ENCODE measurements at regions not wholly inside any gene's neighbourhood (a gene's known extent, or its start where the extent isn't known, plus 50 kb on each side); places are given as distances from the start of the nearest gene placed in this dataset.

- Histone ChIP-seq H4K20me1 (ENCODE audit: control insufficient read depth, insufficient read depth, insufficient read length) (no peaks in the 10 kb centered on the region), H3K27ac (ENCODE audit: insufficient read length, low read depth, low read length) (no peak overlapping the region), H2BK5ac (ENCODE audit: insufficient read length, low read length) (no peak overlapping the region), H3K56ac (ENCODE audit: insufficient read length, low read depth, low read length) (no peak overlapping the region), H2BK120ac (ENCODE audit: low read depth, low read length, poor library complexity, severe bottlenecking) (no peak overlapping the region), H4K5ac (ENCODE audit: insufficient read length, low read depth, low read length) (no peak overlapping the region), H3K27me3 (ENCODE audit: insufficient read depth, low read length) (no peaks in the 10 kb centered on the region), H4K91ac (ENCODE audit: insufficient read length, low read depth, low read length) (no peak overlapping the region), H3K18ac (ENCODE audit: insufficient read length, low read depth, low read length) (no peak overlapping the region), H2BK12ac (ENCODE audit: insufficient read length, low read depth, low read length) (no peak overlapping the region), H3K23ac (ENCODE audit: insufficient read length, low read depth, low read length) (no peak overlapping the region), H3K79me2 (ENCODE audit: insufficient read depth, low read length) (no peaks in the 10 kb centered on the region), H3K4me1 (ENCODE audit: insufficient read depth, low read length) (no peaks in the 10 kb centered on the region; the same call in 1 of the 2 replicates), H3K9me3 (ENCODE audit: control insufficient read depth, low read depth, low read length) (no peaks in the 10 kb centered on the region), H3K4me2 (ENCODE audit: insufficient read depth, insufficient read length, low read length) (no peak overlapping the region), H4K8ac (replicated peaks; ENCODE audit: insufficient read length, low read depth, low read length) (no peak overlapping the region), H3T11ph (ENCODE audit: low read length) (no peak overlapping the region), H3K14ac (ENCODE audit: insufficient read depth, low read length) (no peak overlapping the region), H3K23me2 (ENCODE audit: insufficient read length, low read depth, low read length, poor library complexity, severe bottlenecking) (no peaks in the 10 kb centered on the region), H2AK5ac (ENCODE audit: insufficient read length, low read length) (no peak overlapping the region), H3K79me1 (ENCODE audit: insufficient read depth, low read depth, low read length, poor library complexity, severe bottlenecking) (no peaks in the 10 kb centered on the region), H2BK20ac (ENCODE audit: low read depth, low read length, poor library complexity, severe bottlenecking) (no peak overlapping the region), H2BK15ac (ENCODE audit: low read depth, low read length) (no peak overlapping the region), H3K9ac (ENCODE audit: extremely low read depth, insufficient read length, low read length) (no peak overlapping the region), H2AFZ (ENCODE audit: low read length) (no peak overlapping the region), H3K4ac (ENCODE audit: low read depth, low read length) (no peak overlapping the region)
- no peak overlapping the region for H3K4me3 Mint-ChIP-seq
- H3K27me3 Mint-ChIP-seq (ENCODE audit: low read depth) = no peaks in the 10 kb centered on the region
- DNase-seq = no peak
- peaks cover 4 to 10% of the 10 kb centered on the region in 2 experiments; a peak in 2 of 4 replicates for H3K4me1 Mint-ChIP-seq
- no peaks in the 10 kb centered on the region; a peak in 1 of 7 replicates for H3K36me3 Mint-ChIP-seq (ENCODE audit: insufficient read depth in 1 of 3, low read depth in 3 of 3)
- TF ChIP-seq CTCF (conservative IDR thresholded peaks at IDR 0.05) = no peak
- no peak overlapping the region for H3K27ac Mint-ChIP-seq
- WGBS (ENCODE audit: extremely low coverage, insufficient read length, low lambda C conversion rate) = no CpG with 5 or more reads among the region's 2 CpGs
- no peaks in the 10 kb centered on the region for H3K9me3 Mint-ChIP-seq
Observed at GRCh38 chr9:14406463-14406862, 92.5 kb upstream of the NFIB start.
